ENCODE measurements at regions not wholly inside any gene's neighbourhood (a gene's known extent, or its start where the extent isn't known, plus 50 kb on each side); places are given as distances from the start of the nearest gene placed in this dataset.

GRCh38 chr5:136722581-136722980, 357.2 kb upstream of the TRPC7 start:
- TF ChIP-seq EZH2phosphoT487 (IDR thresholded peaks at IDR 0.05; ENCODE audit: insufficient read depth, low read depth) (no peak), EZH2 (IDR thresholded peaks at IDR 0.05; ENCODE audit: insufficient read depth, poor library complexity, severe bottlenecking) (no peak)
